ENCODE measurements at regions not wholly inside any gene's neighbourhood (a gene's known extent, or its start where the extent isn't known, plus 50 kb on each side); places are given as distances from the start of the nearest gene placed in this dataset.

DNA sequence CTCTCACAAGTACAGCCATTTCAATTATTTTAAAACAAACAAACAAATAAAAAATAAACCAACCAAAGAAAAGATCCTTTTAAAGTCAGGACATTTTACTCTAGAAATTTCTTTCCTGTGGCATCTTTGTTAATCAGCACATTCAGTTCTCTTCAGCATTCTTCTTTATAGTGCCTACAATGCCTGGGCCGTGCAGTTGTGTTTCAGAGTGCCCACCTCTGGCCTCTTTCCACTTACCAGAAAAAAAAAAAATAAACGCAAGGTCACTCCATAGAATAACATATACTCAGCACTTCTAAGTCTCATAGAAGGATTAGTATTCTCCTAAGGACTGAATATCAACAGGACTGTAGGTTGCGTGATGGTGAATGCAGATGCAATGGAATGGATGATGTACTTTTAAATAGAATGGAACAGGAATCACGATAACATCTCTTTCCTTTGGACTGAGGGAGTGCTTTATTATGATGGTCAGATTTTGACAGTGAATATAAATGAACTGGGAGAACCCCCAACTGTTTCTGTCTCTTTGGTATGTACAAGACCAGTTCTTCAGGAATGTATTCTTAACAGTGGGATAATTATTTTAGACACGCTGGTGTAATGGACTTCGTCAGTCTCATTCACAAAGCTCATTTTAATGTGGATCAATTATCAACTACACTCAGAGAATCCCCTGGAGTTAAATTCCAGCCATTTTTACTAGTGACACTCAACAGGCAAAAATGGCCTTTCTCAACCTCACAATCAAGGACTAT lies 125.0 kb upstream of the NBEA start:
- DNase-seq (ENCODE audit: low read depth), result no peak

DNA sequence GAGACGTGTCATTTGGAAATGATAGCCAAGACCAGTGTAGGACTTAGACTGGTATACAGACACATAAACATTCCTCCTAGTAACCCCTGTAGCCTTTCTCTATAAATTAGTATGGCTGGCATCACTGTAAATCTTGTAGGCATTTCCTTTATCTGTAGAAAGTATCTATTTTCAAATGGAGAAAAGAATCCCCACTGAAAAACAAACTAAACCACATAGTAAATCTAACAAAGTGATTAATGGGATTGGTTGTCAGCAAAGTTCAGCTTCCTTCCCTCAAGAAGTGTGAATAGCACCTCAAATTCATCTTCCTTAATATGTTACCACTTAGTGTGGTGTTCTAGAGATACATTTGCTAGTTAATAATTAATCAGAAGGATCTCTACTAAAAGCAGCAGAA lies 119.4 kb upstream of the NBEA start:
- no peak for DNase-seq (ENCODE audit: low read depth)

DNA sequence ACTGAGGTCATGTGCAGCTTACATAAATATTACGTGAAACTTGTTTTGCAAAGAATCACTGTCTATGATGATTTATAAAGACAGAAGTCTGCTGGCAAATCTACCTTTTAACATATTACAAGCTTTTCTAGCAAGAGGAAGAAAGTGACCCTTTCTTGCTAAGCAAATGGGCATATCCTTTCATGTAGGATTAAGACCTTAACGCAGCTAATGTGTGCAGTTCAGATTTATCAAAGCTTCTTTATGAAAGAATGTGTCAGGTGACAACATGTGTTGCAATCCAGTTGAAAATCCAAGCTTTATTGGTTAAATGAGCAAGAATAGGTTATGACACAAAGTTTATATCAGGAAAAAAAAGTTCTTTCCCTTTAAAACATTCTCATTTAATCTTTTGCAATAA lies 115.6 kb upstream of the NBEA start:
- DNase-seq (ENCODE audit: low read depth), result no peak

DNA sequence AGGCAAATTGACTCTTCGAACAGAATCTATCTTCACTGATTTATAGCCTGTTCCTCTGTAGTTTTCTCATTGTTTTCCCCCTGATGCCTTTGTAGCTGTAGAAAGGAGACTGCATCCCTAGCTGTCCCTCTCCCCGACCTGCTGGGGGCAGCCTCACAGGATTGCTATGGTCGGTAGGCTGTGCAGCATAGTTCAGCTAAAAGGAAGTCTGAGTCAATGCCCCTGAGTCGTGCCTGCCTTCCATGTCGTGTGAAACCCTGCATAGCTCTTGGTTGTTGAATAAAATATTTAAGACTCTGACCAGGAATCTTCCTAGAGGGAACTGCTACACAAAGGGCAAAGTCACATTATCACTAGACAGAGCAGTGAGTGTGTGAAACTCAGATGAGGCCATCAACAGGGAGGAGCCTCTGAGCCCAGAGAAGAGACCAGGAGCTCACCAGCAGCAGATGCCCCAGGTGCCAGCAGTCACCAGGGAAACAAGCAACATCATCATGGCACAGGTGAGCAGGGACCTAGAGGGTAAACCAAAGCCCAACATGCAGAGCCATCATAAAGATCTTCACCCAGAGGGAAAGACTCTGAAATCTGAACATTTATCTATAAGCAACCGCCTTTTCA lies 108.4 kb upstream of the NBEA start:
- DNase-seq (ENCODE audit: low read depth), result no peak

DNA sequence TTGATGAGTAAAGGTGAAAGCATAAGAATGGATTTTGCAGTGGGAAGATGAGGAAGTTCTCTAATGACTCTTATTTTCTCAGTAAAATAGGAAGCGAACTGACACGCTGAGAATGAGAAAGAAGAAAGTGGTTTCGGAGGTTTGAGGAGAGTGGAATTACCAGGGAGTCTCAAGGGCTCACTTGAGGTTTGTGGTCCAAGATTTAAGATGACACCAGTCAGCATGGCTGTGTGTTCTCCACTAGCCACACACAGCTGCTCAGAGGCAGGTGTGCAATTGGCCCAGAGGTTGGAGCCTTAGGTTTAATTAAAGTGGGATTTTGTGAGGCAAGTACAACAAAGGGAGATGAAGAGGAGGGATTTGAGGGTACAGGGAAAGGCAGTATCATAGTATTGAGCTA lies 99.6 kb upstream of the NBEA start:
- DNase-seq (ENCODE audit: low read depth), result no peak

DNA sequence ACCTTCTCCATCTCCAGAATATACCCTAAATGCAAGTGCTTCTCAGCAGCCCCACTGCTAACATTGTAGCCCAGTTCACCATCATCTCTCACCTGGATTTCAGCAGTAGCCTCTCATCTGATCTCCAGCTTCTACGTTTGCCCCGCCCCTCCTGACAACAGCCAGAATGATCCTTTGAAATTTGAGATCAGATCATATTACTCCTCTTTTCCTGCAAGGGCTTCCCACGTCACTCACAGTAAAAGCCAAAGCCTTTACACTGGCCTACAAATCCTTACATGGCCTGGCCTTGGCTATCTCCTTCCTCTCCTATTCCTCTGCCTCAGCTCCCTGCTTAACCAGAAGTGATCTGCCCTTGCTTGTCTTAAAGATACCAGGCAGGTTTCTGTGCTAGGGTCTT lies 94.3 kb upstream of the NBEA start:
- DNase-seq (ENCODE audit: low read depth), result no peak

DNA sequence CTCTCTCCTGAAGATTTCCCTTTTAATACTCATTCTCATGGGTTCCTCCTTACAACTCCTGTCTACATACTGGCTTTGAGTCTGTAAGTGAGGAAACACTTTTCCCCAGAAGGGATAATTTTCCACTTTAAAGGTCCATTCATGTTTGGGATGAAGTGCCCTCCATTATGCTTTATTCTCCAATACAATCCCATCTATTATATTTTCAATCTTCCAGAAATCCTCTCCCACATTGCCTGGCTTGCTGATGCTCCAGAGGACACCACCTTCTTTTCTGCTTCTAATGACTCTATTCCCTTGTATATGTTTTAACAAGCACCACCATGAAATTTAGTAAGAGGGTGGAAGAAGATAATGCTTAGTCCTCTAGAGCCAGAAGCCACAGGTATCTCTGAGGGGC lies 92.7 kb upstream of the NBEA start:
- no peak for DNase-seq (ENCODE audit: low read depth)

DNA sequence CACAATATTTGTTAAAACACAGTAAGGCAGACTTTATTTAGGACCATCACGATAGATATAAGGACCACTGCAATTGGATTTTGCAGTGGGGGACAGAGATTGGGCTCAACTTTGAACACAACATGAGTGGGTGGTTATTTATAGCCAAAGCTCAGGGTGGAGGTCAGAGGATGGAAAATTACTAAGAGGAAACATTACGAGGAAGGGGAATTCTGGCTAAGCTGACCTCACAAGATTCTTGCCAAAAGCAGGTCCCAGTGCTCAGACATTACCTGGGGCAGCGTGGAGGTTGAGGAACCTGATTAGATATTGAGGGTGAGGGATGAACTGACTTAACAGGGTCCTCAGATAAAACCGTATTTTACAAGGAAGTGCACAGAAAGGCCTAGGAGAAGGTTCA lies 88.9 kb upstream of the NBEA start:
- no peak for DNase-seq (ENCODE audit: low read depth)

DNA sequence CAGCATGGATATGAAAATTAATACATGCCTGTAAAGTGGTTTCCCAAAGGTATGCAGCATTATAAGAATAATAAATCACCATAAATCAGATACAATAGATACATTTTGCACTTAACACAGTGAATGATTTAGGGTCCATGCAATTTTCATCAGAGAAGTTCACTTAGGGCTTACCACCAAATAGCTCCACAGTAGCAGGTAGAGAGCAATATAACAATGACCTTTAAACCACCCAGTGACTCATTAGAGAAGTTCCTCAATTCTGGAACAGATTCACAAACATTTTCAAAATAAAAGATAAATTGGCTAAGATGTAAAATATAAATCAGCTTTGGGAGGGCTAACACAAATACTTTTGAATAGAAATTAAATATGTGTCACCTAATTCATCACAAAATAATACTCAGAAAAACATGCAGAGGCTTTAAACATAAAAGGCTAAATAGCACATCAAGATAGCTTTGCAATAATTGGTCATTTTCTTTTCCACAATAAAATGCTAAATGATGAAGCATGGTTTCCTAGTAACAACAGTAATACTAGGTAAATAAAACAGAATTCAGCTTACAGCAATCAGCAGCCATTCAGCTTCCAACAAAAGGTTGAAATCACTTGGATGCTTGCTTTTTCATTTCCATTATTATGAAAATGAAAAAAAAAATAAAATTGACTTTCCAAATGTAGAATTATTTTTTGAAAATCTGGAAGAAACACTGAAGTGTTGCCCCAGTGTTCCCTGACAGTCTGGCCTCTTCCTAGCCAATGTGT lies 84.3 kb upstream of the NBEA start:
- DNase-seq (ENCODE audit: low read depth), result no peak

DNA sequence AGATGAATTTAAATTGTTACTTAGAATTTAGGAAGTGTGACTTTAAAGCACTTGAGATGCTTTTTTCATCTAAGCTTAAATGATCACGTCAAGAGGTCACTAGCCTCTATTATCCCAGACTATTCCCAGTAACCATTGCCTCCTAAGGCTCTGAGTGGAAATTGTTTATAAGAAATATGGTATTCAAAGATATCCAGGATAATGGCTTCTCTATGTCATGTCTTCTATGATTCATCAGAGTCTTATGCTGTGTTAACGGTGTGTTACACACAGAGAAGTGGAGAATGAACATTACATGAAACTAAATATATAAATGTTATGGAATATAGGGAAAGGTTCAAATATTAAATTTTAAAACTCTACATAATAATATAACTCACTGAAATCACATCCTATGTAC lies 79.8 kb upstream of the NBEA start:
- DNase-seq (ENCODE audit: low read depth), result no peak

DNA sequence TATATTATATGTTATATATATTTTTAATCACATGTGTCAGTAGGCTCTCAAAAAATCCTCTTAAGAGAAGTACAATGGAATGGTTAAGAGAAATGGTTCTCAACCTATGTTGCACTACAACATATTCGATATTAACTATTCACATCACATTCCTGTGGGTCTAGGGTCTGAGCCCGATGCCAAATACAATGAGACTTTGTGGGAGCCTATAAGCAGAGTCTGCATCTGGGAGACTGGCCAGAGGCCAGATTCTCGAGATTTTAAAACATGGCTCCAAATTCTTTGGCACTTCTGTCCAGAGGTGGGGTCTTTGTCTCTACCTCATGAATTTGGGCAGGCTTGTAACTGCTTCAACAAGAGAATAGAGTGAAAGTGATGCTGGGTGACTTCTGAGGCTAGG lies 79.4 kb upstream of the NBEA start:
- DNase-seq (ENCODE audit: low read depth), result no peak

DNA sequence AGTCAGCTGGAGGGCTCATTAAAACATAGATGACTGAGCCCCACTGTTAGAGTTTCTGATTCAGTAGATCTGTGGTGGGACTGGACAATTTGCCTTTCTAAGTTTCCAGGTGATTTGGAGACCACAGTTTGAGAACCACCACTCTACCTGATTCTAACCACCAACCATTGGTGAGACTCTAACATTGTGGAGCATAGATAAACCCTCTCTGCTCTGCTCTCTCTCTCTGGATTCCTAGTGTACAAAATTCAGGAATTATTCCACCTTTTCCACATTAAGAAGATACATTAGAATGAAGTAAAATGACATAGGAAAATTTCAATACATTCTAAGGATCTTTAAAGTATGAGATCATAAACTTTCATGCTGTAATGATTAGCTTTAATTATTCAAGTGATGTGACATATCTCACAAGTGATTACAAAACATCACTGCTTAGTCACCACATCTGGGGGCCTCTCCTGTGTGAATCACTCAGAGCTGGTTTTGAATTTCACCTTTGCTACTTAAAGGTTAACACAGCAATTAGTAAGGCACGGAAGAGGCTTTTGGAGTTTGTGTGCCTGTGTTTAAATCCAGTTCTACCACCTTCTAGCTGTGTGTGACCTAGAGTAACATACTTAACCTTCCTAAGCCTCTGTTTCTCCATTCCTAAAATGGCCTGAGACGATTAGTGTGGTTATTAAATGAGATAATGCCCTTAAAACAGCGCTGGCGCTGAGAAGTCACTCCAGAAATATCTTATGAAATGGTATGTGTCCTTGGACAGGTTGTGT lies 78.5 kb upstream of the NBEA start:
- DNase-seq (ENCODE audit: low read depth), result no peak

DNA sequence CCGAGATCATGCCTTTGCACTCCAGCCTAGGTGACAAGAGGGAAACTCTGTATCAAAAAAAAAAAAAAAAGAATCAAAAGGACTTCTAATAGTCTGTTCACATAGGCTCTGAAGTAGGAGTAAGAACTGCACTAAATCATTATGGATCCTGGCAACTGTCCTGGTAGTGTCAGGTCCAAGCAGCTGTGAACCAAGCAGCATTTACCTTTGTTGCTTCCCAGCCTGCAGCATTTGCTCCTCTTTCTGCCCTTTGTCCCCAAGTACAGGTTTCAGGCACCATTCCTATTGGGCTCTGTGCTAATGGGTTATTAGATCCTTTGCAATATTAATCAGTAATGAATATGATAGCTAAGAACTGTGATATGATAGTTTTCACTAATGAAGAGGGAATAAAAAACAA lies 77.4 kb upstream of the NBEA start:
- DNase-seq (ENCODE audit: low read depth), result no peak

DNA sequence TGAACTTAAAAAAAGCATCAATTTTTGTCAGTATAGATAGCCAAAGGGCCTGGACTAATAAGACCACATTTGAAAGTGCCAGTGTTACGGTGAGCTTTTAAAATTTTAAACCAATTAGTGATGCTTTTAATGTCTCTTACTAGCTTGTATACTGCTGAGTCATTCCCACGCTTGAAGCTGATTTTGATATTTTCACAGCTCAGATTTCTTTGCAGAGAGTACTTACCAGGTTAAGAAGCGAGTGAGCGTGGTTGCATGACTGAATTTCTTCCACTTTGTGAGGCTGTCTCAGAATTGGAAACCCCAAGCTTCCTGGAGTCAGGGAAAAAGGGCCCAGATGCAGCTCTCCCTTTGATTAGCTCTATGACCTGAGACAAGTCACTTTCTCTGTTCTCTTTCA lies 74.5 kb upstream of the NBEA start:
- DNase-seq (ENCODE audit: low read depth), result no peak

DNA sequence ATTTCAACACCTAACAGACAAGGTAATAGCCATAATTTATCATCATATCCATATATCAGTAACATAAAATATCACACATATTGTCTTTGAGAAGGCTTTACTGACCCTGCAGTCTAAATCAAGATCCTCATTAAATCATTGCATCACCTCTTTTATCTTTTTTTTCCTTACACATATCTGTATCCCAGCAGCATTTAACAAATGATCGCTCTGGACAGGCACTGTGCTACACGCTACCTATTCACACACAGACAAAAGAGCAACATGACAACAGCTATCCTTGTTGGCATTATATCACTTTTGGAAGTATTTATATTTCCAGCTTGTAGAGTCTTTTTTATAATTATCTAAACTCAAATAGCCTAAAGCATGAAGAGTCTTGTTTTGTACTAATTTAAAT lies 73.3 kb upstream of the NBEA start:
- DNase-seq (ENCODE audit: low read depth), result no peak

DNA sequence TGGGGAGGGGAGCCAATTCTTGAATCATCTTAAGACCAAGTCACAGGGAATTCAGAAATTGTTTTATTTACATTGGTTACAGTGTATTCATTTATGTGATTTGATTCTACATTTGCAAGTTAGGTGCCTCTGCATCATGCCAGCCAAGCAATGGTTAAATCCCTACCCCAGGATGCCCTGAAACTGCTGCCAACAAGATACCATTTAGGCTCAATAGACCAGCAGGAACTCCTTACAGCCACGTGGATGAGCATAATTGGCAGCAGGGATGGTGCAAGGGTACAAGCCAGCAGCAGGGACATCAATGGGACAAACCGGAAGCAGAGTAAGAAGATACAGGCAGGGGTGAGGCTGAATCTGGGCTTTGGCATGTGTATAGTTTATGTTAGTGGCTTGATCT lies 72.4 kb upstream of the NBEA start:
- DNase-seq (ENCODE audit: low read depth), result no peak

DNA sequence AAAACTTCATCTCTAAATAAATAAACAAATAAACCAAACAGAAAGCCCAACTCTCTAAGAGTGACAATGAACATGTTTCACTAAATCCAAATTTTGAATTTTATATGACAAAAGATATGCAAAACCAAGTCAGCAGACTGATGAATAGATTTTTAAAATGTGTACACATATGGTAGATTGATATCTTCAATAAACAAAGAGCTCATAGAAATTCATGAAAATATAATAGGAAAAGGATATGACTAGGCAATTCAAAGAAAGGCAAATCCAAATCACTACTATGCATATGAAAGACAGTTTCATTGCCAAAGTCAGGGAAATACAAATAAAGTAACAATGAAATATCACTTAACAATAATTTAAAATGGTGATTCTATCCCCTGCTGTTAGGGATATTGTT lies 63.7 kb upstream of the NBEA start:
- no peak for DNase-seq (ENCODE audit: low read depth)

DNA sequence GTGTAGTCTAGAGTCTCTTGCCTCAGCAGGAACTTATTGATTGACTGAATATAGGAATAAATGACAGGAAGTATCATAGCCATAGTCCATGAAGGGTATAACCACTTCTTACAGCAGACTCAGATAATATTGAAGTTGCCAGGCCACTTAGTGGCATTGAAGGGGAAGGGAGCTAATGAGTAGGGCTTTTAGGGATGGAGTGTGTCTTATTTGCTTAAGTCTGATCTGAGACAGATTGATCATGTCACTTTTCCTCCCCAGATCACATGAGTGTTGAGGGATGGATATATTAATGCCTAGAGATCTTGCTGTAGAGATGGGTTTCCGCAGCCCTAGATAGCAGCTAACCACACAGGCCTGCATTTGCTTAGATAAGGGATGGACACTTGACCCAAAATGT lies 62.2 kb upstream of the NBEA start:
- no peak for DNase-seq (ENCODE audit: low read depth)

DNA sequence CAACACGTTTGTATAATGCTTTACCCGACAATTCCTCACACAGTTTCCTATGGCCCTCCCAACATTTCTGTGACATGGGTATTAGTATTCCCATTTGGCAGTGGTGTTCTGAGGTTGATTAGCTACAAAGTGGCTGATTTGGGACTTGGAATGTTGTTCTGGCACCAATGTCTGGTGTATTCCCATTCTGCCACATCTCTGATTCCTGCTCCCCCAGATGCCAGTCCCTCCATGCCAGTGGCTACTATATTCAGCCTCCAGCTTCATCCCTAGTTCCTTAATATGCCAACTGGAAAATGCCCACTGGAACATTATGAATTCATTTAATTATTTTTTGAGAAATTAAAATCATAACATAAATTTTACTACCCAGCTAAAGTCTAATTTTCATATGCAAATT lies 60.6 kb upstream of the NBEA start:
- DNase-seq (ENCODE audit: low read depth), result no peak

DNA sequence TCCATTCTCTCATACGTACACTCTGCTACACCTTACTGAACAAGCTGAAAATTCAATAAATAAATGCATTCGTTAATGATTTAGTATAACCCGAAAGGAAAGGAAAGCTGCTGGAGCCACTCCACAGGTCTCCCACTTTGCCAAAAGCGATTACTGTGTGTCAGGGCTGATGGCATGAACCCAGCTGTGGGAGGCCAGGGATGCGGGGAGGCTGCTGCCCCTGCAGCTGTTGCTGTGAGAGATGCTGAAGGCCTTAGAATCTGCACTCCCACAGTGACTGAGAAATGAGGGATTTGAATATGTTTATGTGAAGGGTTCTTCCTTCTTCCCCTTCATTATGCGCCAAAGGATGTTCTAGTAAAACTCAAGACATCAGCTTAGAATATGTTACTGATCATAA lies 58.7 kb upstream of the NBEA start:
- no peak for DNase-seq (ENCODE audit: low read depth)

DNA sequence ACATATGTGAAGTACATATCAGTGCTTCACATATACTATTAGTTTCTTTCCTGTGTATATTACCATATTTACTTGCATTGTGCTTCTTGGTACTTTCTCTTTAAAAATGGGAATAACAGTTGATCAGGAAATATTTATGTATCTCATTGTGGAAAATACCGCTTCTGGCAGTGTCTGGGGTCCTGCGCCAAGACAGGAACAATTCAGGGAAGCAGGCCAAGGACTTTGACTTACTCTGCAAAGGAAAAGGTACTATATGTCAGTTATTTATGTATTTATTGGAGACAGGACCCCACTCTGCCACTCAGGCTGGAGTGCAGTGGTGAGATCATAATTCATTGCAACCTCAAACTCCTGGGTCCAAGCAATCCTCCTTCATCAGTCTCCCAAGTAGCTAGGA lies 57.7 kb upstream of the NBEA start:
- no peak for DNase-seq (ENCODE audit: low read depth)

DNA sequence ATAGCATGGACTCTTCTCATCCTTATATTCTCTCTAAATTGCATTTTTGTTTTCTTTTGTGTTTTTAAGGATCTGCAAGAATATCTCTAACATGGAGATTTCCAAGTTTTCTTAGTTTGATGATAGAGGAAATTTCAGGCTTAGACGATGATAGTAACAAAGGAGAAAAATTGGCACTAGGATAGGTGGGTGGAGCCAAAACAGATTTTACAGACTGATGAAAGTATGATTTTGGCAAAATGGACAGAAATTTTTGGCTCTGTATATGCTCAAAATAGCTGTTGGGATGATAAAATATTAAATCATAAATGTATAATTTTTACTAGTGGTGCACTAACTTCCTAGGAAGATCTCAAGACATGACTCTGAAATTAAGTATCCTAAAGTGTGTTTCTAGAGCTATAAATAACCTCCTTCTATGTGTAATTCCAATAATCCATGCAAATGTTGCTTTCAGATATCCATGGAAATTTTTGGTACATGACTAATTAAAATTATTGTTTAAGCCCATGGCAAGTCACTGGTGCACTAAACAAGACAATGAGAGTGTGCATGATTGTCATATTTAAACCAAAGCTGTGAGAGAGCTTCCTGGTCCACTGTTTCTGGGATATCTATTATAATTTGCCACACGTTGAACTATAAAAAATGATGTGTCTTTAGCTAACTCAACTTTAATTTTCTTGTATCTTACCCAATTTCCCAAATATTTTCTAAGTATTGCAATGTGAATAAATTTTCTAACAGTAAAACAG lies 55.8 kb upstream of the NBEA start:
- no peak for DNase-seq (ENCODE audit: low read depth)
